Lung (tissue), 11 donors: ENCODE measurements at regions not wholly inside any gene's neighbourhood (a gene's known extent, or its start where the extent isn't known, plus 50 kb on each side); places are given as distances from the start of the nearest gene placed in this dataset.

Source experiments
- ATAC-seq: fragments of 200-7000 bp; cut with Tn5 transposase; one replicate; pipeline ENCODE4 v1.9.1; 2020; ENCODE audit warnings: moderate number of reproducible peaks; ENCODE audit not compliant: insufficient read depth, low FRiP score
- DNase-seq, 3 donors: peaks; one replicate each; pipeline ENCODE4 v3.0.0-alpha.2; 2013 to 2017
- H3K27ac ChIP-seq, 2 donors: one replicate each; pipeline ENCODE4 v1.5.1; 2013; ENCODE audit warnings: mild to moderate bottlenecking in 2 of 2, moderate library complexity in 2 of 2, control low read depth in 1 of 2, inconsistent platforms in 1 of 2, low read depth in 1 of 2, low read length in 1 of 2
- H3K27me3 ChIP-seq, 3 donors: one replicate each; pipeline ENCODE4 v1.5.1; 2013; ENCODE audit warnings: low read length in 2 of 3; ENCODE audit not compliant: control insufficient read depth in 3 of 3, insufficient read depth in 3 of 3
- H3K36me3 ChIP-seq, 4 donors: one replicate each; pipeline ENCODE4 v1.5.1; 2013; ENCODE audit warnings: low read length in 4 of 4, mild to moderate bottlenecking in 1 of 4, moderate library complexity in 1 of 4; ENCODE audit not compliant: control insufficient read depth in 4 of 4, insufficient read depth in 4 of 4
- H3K4me1 ChIP-seq, 5 donors: one replicate each; pipeline ENCODE4 v1.5.1; 2013; ENCODE audit warnings: low read length in 5 of 5, mild to moderate bottlenecking in 2 of 5, moderate library complexity in 1 of 5; ENCODE audit not compliant: control insufficient read depth in 5 of 5, insufficient read depth in 5 of 5
- H3K4me3 ChIP-seq: one replicate; pipeline ENCODE4 v1.5.1; 2013; ENCODE audit warnings: mild to moderate bottlenecking, control low read depth, moderate library complexity
- H3K9ac ChIP-seq, 2 donors: one replicate each; pipeline ENCODE4 v1.5.1; 2013; ENCODE audit warnings: low read length in 2 of 2, control low read depth in 1 of 2; ENCODE audit not compliant: insufficient read depth in 1 of 2
- H3K9me3 ChIP-seq, 4 donors: one replicate each; pipeline ENCODE4 v1.5.1; 2013; ENCODE audit warnings: low read length in 3 of 4, mild to moderate bottlenecking in 1 of 4, moderate library complexity in 1 of 4; ENCODE audit not compliant: control insufficient read depth in 4 of 4, insufficient read depth in 3 of 4
- CTCF ChIP-seq: IDR thresholded peaks from 2 replicates; pipeline ENCODE4 v1.5.1; 2012; ENCODE audit warnings: mild to moderate bottlenecking; ENCODE audit errors: control extremely low read depth, extremely low read depth
- WGBS, 2 donors: extraction: QIAGEN DNeasy Blood & Tissue Kit; methylation state at CpG; one replicate each; pipeline ENCODE4 v1.1.7; 2013; 5-methylcytosine and 5-hydroxymethylcytosine counted together
- donor health status: control.
- donor health status: control.
- donor health status: Bipolar disorder and iron deficiency.
- donor health status: healthy.
- donor health status: DM: yes; HTN: yes; CAD: no.

- ATAC-seq (no peak), DNase-seq (no peak)
- Histone ChIP-seq H3K4me3 (no peak overlapping the region), H3K9ac (no peak overlapping the region), H3K27me3 (no peaks in the 10 kb centered on the region), H3K9me3 (no peaks in the 10 kb centered on the region), H3K4me1 (peaks cover 0 to 15% (median 7%) of the 10 kb centered on the region in 5 donors), H3K36me3 (no peaks in the 10 kb centered on the region), H3K27ac (no peak overlapping the region)
- WGBS, 2 donors, result 86 to 91% methylated on average over 7 of the region's 7 CpGs
- TF ChIP-seq CTCF, result no peak
Measured at GRCh38 chr1:227424953-227425352, 106.7 kb upstream of the CDC42BPA start.

GRCh38 chr1:227424159-227424680, 105.9 kb upstream of the CDC42BPA start:
- Histone ChIP-seq H3K9ac (no peak overlapping the region), H3K4me3 (no peak overlapping the region), H3K27ac (no peak overlapping the region), H3K36me3 (no peaks in the 10 kb centered on the region), H3K9me3 (no peaks in the 10 kb centered on the region), H3K4me1 (peaks cover 0 to 10% (median 4%) of the 10 kb centered on the region in 5 donors), H3K27me3 (no peaks in the 10 kb centered on the region)
- DNase-seq (no peak), ATAC-seq (no peak)
- WGBS, 2 donors, result 60 to 62% methylated on average over 7 of the region's 7 CpGs
- no peak for TF ChIP-seq CTCF

- TF ChIP-seq CTCF, result no peak
- H3K4me3 ChIP-seq, result no peak overlapping the region
- ATAC-seq, result no peak
- no peak overlapping the region for H3K27ac ChIP-seq
- H3K4me1 ChIP-seq, result peaks cover 0 to 6% (median 0%) of the 10 kb centered on the region in 5 donors
- H3K27me3 ChIP-seq, result no peaks in the 10 kb centered on the region
- no peak for DNase-seq
- H3K9ac ChIP-seq, result no peak overlapping the region
- no peaks in the 10 kb centered on the region for H3K9me3 ChIP-seq
- 89 to 90% methylated on average over 2 of the region's 2 CpGs for WGBS, 2 donors
- H3K36me3 ChIP-seq, result no peaks in the 10 kb centered on the region
Measured at GRCh38 chr1:227422581-227422980, 104.3 kb upstream of the CDC42BPA start.

GRCh38 chr1:227420147-227420546, 101.9 kb upstream of the CDC42BPA start:
- no peaks in the 10 kb centered on the region for H3K9me3 ChIP-seq
- H3K36me3 ChIP-seq, result no peaks in the 10 kb centered on the region
- H3K27ac ChIP-seq, result no peak overlapping the region
- H3K4me3 ChIP-seq, result no peak overlapping the region
- no peaks in the 10 kb centered on the region for H3K27me3 ChIP-seq
- H3K4me1 ChIP-seq, result peaks cover 0 to 8% (median 0%) of the 10 kb centered on the region in 5 donors
- no peak overlapping the region for H3K9ac ChIP-seq
- ATAC-seq (no peak), DNase-seq (no peak)
- no peak for TF ChIP-seq CTCF
- WGBS, 2 donors, result 92 to 97% methylated on average over 5 of the region's 5 CpGs
